GM18498 (cell line): ENCODE measurements at regions not wholly inside any gene's neighbourhood (a gene's known extent, or its start where the extent isn't known, plus 50 kb on each side); places are given as distances from the start of the nearest gene placed in this dataset.

Experiments
- ATAC-seq: cut with Tn5 transposase; IDR thresholded peaks from one replicate; pipeline ENCODE4 v1.9.1; 2021; ENCODE audit warnings: mild to moderate bottlenecking, moderate library complexity; ENCODE audit not compliant: unreplicated experiment

- ATAC-seq = no peak
Observed at GRCh38 chr5:68429510-68429909, 214.0 kb downstream of the PIK3R1 start.

- no peak for ATAC-seq
Observed at GRCh38 chr5:68430279-68430678, 214.7 kb downstream of the PIK3R1 start.

- ATAC-seq = no peak
Observed at GRCh38 chr5:68431186-68431585, 215.6 kb downstream of the PIK3R1 start.

- no peak for ATAC-seq
Observed at GRCh38 chr5:68431601-68432337, 216.2 kb downstream of the PIK3R1 start.

DNA sequence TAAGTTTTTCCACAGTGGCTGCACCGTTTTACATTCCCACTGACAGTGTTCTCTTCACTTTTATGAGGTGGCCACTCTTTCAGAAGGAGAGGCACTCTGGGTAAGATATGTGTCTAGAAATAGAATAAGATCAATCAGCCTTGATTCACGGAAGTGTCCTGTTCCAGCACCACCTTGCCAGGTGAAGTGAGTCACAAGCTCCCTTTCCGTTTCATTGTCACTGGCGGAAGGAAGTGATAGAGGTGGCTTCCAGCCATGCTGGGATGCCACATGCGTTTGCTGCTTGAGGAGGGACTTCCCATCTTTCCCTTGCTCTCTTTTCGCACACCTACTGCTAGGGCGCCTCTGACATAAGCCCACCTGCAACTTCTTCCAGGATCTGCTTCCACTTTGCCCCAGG is 217.1 kb downstream of the PIK3R1 start:
- no peak for ATAC-seq

- no peak for ATAC-seq
Observed at GRCh38 chr5:68433526-68433922, 218.0 kb downstream of the PIK3R1 start.

GRCh38 chr5:68433923-68434879 is 218.6 kb downstream of the PIK3R1 start:
- ATAC-seq = peak; percentile 97

DNA sequence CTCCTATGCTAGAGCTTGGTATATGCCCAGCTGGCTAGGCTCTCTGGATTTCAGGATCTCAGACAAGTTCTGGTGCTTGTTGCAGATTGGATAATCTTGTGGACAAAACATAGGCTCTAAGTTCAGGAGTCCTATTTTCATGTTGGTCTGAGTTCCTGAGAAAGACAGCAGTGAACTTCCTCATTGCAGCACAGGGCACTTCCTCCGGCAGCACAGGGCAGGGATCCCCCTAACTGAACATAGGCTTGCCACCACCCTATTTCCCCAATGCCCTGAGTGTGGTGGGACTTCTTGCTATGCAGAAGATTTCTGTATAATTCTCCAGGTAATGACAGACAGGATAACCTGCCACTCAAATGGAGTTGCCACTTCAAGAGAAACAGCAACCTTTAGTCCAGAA is 220.1 kb downstream of the PIK3R1 start:
- no peak for ATAC-seq

GRCh38 chr5:68436686-68437520 is 221.3 kb downstream of the PIK3R1 start:
- no peak for ATAC-seq

- no peak for ATAC-seq
Observed at GRCh38 chr5:68438876-68439275, 223.3 kb downstream of the PIK3R1 start.

- ATAC-seq = no peak
Observed at GRCh38 chr5:68440245-68440644, 224.7 kb downstream of the PIK3R1 start.

GRCh38 chr5:68440651-68441050 is 225.1 kb downstream of the PIK3R1 start:
- no peak for ATAC-seq

DNA sequence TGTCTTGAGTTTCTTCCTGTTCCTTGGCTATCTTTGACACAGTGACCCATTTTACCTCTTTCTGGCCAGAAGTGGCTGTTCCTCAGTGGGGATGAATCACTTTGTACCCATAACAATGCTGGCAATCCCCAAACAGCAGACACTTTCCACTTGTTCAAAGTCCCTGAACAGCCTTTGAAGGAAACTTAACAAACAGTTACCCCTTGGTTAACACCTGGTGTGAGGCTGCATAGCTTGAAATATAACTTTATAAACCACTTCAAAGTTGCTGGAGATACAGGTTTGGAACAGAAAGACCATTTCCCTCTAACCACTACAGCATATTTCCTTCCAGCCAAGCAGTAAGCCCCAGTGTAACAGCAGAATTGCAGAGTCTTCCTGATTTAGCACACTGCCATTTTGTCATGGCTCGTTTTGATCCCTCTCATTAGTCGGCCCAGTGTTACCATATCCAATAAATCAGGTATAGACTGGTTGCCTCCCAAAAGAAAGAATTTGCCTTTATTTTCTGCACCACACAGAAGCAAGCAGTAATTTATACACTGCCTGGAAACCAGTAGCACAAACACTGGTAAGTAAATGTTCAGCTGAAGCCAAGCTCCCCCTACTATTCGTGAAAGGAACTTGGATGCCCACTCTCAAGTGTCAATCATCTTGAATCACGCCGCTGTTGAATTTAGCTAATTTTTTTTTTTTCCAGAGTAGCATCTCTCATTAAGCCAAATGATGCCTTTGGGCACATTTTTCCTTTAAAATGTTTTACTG is 225.9 kb downstream of the PIK3R1 start:
- no peak for ATAC-seq

DNA sequence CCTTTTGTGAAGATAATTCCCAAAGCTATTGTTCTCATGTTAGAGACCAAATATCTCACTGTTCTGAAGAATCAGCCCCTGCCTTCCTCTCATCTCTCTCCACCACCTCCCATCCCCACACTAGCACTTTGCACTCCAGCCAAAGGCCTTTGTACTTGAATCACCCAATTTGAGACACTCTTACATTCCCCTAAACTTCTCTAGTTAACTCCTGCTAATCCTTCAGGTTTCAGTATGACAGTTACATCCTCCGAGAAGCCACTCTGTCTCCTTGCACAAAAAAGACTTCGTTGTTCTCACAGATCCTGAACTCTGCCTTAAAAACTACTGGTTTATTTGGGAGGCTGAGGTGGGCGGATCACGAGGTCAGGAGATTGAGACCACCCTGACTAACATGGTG is 227.5 kb downstream of the PIK3R1 start:
- ATAC-seq = no peak

DNA sequence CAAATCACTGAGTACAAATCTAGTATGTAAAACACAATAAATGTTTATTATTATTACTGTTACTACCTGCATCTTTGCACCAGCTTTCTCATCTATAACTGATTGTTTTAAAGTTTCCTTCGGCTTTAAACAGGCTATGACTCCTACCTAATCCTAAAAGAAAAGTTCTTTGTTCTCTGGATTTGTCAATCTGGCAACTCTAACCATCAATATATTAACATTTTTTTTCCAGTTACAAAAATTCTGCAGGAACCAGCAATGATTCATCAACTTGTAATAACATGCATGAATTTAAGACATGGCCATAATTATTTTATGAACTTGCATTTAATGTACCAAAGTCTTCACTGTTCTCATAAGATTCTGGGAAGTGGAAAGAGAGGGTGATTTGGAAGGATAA is 228.5 kb downstream of the PIK3R1 start:
- ATAC-seq = no peak

- no peak for ATAC-seq
Observed at GRCh38 chr5:68444833-68445232, 229.3 kb downstream of the PIK3R1 start.

DNA sequence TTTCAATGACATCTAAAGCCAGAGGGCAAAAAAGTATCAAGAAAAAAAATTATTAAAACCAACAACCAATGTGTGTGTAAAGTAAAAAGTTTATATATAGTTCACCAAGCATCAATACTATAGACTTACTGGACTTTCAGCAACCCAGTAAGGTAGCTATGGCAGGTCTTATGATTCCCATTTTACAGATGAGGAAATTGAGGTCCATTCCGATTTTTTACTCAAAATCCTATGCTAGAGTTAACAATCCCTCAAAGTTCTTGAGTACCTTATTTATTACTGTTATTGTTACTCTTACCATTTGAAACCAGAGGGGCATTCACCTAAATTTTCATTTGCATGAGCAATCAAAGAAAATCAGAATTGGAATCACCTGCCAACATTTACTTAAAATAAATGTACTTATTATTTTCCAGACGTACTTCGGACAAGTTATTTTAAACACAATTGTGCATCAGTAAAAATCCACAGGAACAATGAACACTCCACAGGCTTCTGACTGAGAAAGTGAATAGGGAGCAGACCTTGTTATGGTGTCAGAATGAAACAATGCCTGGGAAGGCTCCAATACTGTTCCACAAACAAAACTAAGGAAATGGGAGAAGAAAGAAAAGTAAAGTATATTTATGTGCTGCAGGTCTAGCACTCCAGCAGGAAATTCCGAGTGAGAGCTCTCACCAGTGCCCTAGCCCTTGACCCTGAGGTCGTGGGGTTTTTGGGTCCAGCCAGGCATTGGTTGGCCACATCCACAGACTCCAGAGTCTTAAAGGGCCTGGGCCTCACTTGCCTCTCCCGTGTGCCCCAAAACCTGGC is 229.9 kb downstream of the PIK3R1 start:
- no peak for ATAC-seq

- no peak for ATAC-seq
Observed at GRCh38 chr5:68446070-68446357, 230.5 kb downstream of the PIK3R1 start.

DNA sequence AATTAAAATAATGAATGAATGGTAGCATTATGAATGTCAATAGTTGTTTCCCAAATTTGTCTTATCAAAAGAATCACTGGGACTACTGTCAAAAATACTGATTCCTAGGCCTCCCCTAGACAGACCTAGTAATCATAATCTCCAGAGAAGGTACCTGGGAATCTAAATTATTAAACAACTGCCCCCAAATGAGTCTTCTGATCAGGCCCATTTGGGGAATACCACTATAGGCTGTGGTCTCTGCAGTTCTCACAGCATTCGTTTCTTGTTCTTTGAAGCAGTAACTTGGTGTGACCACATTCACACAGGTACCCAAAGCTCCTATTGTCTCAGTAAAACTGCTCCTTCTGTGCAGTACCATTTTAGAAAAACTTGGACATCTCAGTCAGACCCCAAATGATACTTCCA is 230.9 kb downstream of the PIK3R1 start:
- peak; percentile 85 for ATAC-seq
